ENCODE measurements at regions not wholly inside any gene's neighbourhood (a gene's known extent, or its start where the extent isn't known, plus 50 kb on each side); places are given as distances from the start of the nearest gene placed in this dataset.

- peak; percentile 49 to 64 for DNase-seq
Observed at GRCh38 chr6:166106076-166106686, 61.5 kb downstream of the TBXT start.

DNA sequence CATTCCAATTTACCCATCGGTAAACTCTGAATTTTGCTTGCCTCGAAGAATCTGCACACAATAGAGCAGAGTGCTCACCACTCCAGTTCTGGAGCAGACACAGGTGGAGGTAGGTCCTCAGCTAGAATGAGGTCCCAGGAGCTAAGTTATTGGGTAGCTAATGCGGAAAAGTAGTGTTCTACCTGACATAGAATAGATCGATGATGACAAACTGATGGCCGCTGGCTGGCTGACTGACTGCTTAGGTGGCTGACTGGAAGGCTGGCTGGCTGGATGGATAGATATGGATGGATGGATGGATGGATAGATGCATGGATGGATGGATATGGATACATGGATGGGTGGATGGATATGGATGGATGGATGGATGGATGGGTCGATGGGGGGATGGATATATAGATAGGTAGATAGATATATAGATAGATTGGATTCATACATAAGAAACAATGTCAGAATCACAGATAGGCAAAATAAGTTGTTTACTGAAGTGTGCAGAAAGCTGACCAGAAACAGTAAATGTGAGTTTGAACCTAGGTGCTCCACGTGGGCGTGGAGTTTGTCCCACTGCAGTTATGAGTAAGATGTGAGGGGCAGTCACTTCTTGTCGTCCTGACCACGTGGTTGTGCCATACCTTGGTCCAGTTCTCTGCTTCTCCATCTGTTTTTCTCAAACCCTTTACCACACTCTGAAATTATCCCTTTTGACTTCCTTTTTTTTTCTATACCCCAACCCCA lies 62.1 kb downstream of the TBXT start:
- DNase-seq, result no peak

DNA sequence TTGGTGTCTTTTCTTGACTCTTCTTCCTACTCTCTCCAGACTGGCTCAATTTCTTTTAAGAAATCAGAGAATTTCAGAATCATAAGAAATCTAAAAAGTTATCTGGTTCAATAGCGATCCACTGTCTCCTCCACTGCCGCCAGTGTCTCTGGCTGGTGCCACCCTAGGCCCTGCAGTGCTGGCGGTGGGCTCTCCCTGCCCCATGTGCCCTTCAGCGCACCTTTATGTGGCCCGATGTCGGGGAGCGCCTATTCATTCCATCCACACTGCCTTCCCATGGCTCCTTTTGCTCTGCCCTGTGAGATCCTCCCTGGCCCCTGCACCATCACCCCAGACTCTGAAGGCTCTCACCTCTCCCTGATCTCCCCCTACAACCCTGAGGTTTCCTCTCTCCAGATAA lies 62.8 kb downstream of the TBXT start:
- no peak for DNase-seq

GRCh38 chr6:166104107-166104506 lies 63.5 kb downstream of the TBXT start:
- DNase-seq, result no peak

DNA sequence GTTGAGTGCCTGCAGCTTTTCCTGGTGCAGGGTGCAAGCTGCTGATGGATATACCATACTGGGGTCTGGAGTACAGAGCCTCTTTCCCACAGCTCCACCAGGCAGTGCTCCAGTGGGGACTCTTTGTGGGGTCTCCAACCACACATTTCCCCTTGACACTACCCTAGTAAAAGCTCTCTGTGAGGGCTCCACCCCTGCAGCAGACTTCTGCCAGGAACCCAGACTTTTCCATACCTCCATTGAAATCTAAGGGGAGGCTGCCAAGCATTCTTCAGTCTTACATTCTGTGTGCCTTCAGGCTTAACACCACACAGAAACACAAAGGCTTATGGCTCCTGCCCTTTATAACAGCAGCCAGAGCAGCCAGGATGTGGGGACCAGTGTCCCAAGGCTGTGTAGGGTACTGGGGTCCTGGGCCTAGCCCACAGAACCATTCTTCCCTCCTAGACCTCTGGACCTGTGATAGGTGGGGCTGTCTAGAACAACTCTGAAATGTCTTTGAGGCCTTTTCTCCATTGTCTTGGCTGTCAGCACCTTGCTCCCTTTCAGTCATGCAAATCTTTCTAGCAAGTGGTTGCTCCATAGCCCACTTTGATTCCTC lies 65.7 kb downstream of the TBXT start:
- no peak for DNase-seq

- DNase-seq, result peak; percentile 30 to 54
Observed at GRCh38 chr6:166097914-166098522, 69.6 kb downstream of the TBXT start.

DNA sequence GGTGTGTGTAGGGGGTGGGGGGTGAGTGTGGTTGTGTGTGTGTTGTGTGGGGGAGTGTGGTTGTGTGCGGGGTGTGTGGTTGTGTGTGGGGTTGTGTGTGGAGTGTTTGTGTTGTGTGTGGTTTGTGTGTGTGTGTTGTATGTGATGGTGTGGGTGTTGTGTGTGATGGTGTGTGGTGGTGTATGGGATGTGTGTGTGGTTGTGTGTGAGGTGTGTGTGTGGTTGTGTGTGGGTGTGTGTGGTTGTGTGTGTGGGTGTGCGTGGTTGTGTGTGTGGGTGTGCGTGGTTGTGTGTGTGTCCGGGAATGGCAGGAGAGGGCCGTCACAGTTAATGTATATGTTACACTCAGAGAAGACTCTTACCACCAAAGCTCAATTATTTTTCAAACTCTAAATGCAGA lies 79.8 kb downstream of the TBXT start:
- DNase-seq, result no peak

DNA sequence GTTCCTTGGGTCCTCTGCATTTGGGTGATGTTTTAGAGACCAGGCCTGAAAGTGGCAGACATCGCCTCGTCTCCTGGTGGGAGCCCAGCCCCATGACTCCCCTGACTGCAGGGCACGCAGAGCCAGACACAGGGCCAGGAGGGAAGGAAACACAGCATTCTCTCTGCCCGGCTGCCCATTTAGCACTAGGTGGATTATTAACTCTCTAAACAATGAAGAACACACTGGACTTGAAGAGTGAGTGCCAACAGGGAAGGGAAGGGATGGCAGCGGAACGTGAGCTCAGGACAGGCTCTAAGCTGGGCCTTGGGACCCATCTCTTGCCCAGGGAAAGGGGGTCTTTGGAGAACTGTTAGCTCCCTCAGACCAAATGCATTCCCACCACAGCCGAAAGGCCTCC lies 80.4 kb downstream of the TBXT start:
- no peak for DNase-seq

DNA sequence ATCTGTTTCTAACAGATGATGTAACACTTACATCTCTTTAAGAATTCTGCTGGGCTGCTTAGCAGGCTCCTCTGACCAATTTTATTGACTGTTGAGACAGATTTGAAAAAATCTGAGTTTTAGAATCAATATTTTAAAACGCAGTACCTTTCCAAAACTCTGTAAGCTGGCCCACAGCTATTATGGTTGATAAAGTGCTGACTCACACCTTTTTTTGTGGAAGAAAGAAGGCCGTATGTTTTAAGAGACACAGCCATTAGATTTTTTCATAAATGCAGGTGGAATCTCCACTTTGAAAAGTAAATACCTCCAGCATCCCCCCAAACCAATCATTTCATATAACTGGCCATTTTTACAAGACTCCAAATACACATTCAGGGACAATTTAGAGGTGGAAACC lies 82.2 kb downstream of the TBXT start:
- no peak for DNase-seq

DNA sequence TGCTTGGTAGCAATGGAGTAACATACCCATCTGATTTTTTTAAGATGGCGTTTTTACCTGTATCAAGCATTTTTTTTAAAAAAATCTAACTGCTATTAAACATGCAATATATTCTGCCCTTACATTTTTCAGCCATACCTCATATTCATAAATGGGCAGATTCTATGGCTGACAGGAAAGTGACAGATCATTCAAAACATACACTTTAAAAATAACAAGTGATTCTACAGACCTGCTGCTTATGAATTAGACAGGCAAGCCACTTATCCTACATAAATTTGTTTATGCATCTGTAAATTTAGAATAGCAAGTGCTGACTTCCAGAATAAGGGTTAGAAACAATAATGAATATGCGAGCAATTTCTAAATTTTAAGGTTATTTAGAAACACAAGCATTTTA lies 82.7 kb downstream of the TBXT start:
- no peak for DNase-seq

DNA sequence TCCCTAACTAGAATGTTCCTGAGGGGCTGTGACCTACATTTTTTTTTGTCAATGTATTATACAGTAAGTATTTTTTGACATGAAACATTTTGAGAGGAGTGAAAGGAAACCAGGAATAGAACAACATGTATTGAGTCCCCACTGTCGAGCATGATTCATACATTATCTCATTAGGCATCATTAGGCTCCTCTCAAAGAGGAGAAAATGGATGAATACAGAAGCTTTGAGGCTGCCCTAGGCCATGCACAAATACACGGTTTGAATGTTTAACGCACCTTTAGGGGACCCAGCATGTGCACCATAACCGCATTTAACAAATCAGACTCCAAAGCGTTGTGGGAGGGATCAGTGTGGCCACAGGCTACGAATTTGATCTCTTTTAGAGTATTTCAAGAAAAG lies 87.8 kb downstream of the TBXT start:
- no peak for DNase-seq

GRCh38 chr6:166078294-166078693 lies 89.4 kb downstream of the TBXT start:
- DNase-seq, result no peak

GRCh38 chr6:166076625-166077024 lies 91.0 kb downstream of the TBXT start:
- DNase-seq, result no peak

DNA sequence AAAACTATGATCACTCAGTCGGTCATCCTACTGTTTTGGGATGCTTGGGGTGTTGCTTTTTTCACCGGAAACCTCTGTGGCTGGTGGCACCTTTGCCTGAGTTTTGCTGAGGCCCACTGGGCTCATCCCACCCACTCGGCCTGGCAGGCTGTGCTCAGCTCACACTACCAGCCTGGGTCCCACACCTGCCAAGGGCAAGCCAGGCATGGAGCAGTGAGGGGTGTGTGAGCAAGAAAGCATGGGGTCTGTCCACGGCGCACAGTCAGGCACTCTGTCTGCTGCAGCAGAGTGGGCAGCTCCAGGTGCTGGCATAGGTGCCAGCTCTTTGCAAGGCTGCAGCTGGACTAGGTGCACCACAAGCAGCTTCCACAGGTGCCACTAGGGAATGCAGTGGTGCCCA lies 91.7 kb downstream of the TBXT start:
- DNase-seq, result no peak

GRCh38 chr6:166075186-166075585 lies 92.5 kb downstream of the TBXT start:
- no peak for DNase-seq

- no peak for DNase-seq
Observed at GRCh38 chr6:166073082-166073481, 94.6 kb downstream of the TBXT start.

- DNase-seq, result no peak
Observed at GRCh38 chr6:166068768-166069167, 98.9 kb downstream of the TBXT start.

- DNase-seq, result no peak
Observed at GRCh38 chr6:166058064-166058739, 109.4 kb downstream of the TBXT start.

GRCh38 chr6:166057431-166057830 lies 110.2 kb downstream of the TBXT start:
- DNase-seq, result no peak

DNA sequence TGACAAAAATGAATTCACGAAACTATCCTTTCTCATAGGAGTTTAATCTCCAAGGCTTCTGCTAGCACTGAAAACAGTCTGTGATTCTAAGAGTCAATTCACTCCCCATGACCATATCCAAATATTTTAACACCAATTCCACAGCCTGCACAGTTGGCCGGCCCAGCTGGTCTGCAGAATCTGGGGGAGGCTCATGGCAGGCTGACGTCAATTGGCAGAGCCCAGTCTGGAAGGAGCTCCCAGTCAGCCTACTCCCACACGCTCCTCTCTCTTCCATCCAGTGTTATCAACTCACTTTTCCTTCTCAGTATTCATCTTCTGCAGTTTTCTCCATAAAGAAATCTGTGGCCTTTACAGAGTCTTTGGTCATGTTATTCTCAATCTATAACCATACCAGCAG lies 111.0 kb downstream of the TBXT start:
- DNase-seq, result no peak

GRCh38 chr6:166055801-166056200 lies 111.8 kb downstream of the TBXT start:
- DNase-seq, result no peak

- DNase-seq, result no peak
Observed at GRCh38 chr6:166052837-166053236, 114.8 kb downstream of the TBXT start.

- DNase-seq, result no peak
Observed at GRCh38 chr6:166050559-166050958, 117.1 kb downstream of the TBXT start.

- no peak for DNase-seq
Observed at GRCh38 chr6:166046982-166047381, 120.7 kb downstream of the TBXT start.

All from stimulated activated CD4-positive, alpha-beta T cell treated with anti-CD3 and anti-CD28 coated beads, Interleukin-4, amount 100 ng/mL, for 4 hours (primary cell).